ENCODE measurements at regions not wholly inside any gene's neighbourhood (a gene's known extent, or its start where the extent isn't known, plus 50 kb on each side); places are given as distances from the start of the nearest gene placed in this dataset.

DNA sequence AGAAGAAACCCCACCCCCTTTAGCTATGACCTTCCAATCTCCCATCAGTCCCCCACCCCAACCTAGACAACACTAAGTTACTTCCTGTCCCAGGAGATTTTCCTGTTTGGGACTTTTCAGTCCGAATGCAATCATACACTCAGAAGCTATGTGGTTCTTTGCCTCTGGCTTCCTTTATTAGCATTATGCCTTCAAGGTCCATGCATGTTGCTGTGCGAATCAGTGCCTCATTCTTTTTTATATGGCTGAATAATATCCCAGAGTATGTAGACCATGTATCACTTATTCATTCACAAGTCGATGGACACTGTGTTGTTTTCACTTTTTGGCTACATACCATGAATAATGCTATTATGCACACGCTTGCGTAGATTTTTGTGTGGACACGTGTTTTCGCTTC, 292.1 kb upstream of the HDAC4 start:
- H3K79me2 ChIP-seq (ENCODE audit: insufficient read depth, low read length) = no peaks in the 10 kb centered on the region
- no peak overlapping the region for H2AFZ ChIP-seq (ENCODE audit: low read length)
- no peaks in the 10 kb centered on the region for H3K4me1 ChIP-seq (ENCODE audit: insufficient read depth, low read length, severe bottlenecking)
- TF ChIP-seq, protein P1, sequence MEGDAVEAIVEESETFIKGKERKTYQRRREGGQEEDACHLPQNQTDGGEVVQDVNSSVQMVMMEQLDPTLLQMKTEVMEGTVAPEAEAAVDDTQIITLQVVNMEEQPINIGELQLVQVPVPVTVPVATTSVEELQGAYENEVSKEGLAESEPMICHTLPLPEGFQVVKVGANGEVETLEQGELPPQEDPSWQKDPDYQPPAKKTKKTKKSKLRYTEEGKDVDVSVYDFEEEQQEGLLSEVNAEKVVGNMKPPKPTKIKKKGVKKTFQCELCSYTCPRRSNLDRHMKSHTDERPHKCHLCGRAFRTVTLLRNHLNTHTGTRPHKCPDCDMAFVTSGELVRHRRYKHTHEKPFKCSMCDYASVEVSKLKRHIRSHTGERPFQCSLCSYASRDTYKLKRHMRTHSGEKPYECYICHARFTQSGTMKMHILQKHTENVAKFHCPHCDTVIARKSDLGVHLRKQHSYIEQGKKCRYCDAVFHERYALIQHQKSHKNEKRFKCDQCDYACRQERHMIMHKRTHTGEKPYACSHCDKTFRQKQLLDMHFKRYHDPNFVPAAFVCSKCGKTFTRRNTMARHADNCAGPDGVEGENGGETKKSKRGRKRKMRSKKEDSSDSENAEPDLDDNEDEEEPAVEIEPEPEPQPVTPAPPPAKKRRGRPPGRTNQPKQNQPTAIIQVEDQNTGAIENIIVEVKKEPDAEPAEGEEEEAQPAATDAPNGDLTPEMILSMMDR (IDR thresholded peaks at IDR 0.05; ENCODE audit: low read length) = no peak
- TF ChIP-seq EZH2 (IDR thresholded peaks at IDR 0.05; ENCODE audit: borderline replicate concordance, low read length) = no peak
- H3K9me3 ChIP-seq (ENCODE audit: low read length) = no peaks in the 10 kb centered on the region
- no peak overlapping the region for H3K9ac ChIP-seq (ENCODE audit: low read length)
- H3F3A ChIP-seq (ENCODE audit: insufficient read depth, low read length) = no peaks in the 10 kb centered on the region
- no peak overlapping the region for H3K4me3 ChIP-seq (ENCODE audit: low read depth, low read length, poor library complexity, severe bottlenecking)
- no peaks in the 10 kb centered on the region for H3K9me2 ChIP-seq (ENCODE audit: low read depth, low read length)
- H3K27me3 ChIP-seq (ENCODE audit: insufficient read depth, low read length) = no peaks in the 10 kb centered on the region
- no peak overlapping the region for H3K27ac ChIP-seq (ENCODE audit: low read depth, low read length, poor library complexity, severe bottlenecking)
- H3K36me3 ChIP-seq (ENCODE audit: insufficient read depth, low read length) = no peaks in the 10 kb centered on the region
- no peaks in the 10 kb centered on the region for H4K20me1 ChIP-seq (ENCODE audit: insufficient read depth, low read length)
- H3K4me2 ChIP-seq (ENCODE audit: low read length) = no peak overlapping the region

DNA sequence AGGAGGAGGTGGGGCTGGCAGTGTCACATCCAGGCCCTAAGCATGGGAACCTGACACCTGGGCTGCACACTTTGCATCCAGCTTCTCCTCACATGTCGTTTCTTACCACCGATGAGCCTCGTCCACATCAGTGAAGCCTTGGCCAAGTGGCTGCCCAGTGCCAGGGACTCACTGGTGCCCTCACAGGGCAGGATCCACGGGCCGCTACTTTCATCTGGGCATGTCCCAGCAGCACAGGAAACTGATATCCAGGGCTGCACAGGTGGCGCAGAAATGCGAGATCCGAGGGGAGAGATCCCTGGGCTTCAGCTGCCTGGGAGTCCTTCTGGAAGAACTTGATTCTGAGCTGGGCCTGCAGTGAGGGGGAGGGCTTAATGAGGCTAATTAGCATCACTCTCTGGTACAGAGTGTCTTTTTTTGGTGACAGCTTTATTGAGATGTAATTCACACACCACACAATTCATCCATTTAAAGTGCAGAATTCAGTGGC, 291.6 kb upstream of the HDAC4 start:
- Histone ChIP-seq H2AFZ (ENCODE audit: low read length) (no peak overlapping the region), H3F3A (ENCODE audit: insufficient read depth, low read length) (no peaks in the 10 kb centered on the region), H3K4me3 (ENCODE audit: low read depth, low read length, poor library complexity, severe bottlenecking) (no peak overlapping the region), H3K27ac (ENCODE audit: low read depth, low read length, poor library complexity, severe bottlenecking) (no peak overlapping the region), H3K4me1 (ENCODE audit: insufficient read depth, low read length, severe bottlenecking) (no peaks in the 10 kb centered on the region), H3K9me2 (ENCODE audit: low read depth, low read length) (no peaks in the 10 kb centered on the region), H3K9ac (ENCODE audit: low read length) (no peak overlapping the region), H3K79me2 (ENCODE audit: insufficient read depth, low read length) (no peaks in the 10 kb centered on the region), H3K4me2 (ENCODE audit: low read length) (no peak overlapping the region), H3K36me3 (ENCODE audit: insufficient read depth, low read length) (no peaks in the 10 kb centered on the region), H3K27me3 (ENCODE audit: insufficient read depth, low read length) (no peaks in the 10 kb centered on the region), H3K9me3 (ENCODE audit: low read length) (no peaks in the 10 kb centered on the region), H4K20me1 (ENCODE audit: insufficient read depth, low read length) (no peaks in the 10 kb centered on the region)
- no peak for TF ChIP-seq EZH2 (IDR thresholded peaks at IDR 0.05; ENCODE audit: borderline replicate concordance, low read length)
- TF ChIP-seq, protein P1 (IDR thresholded peaks at IDR 0.05; ENCODE audit: low read length) = no peak

DNA sequence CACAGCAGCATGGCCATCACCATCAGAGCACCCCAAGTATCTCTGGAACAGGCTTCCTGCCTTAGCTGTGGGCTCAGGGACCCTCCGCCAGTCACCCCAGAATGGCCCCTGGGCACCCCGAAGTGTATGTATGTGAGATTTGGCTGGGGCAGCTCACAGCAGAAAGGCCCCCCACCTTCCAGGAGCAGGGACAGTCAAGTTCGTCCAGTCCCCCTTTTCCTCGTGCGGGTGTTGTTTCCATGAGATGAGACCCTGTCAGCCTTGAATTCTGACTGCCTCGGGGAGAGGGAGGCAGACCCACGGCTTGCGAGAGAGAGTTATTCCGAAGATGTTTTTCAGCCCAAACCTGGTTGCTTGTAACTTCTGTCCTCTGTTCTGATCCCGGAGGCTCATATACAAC, 290.9 kb upstream of the HDAC4 start:
- Histone ChIP-seq H3K9ac (ENCODE audit: low read length) (no peak overlapping the region), H3K4me2 (ENCODE audit: low read length) (no peak overlapping the region), H3K4me3 (ENCODE audit: low read depth, low read length, poor library complexity, severe bottlenecking) (no peak overlapping the region), H3F3A (ENCODE audit: insufficient read depth, low read length) (no peaks in the 10 kb centered on the region), H3K9me2 (ENCODE audit: low read depth, low read length) (no peaks in the 10 kb centered on the region), H3K4me1 (ENCODE audit: insufficient read depth, low read length, severe bottlenecking) (no peaks in the 10 kb centered on the region), H4K20me1 (ENCODE audit: insufficient read depth, low read length) (no peaks in the 10 kb centered on the region), H3K27me3 (ENCODE audit: insufficient read depth, low read length) (no peaks in the 10 kb centered on the region), H3K36me3 (ENCODE audit: insufficient read depth, low read length) (no peaks in the 10 kb centered on the region), H3K9me3 (ENCODE audit: low read length) (no peaks in the 10 kb centered on the region), H2AFZ (ENCODE audit: low read length) (no peak overlapping the region), H3K27ac (ENCODE audit: low read depth, low read length, poor library complexity, severe bottlenecking) (no peak overlapping the region), H3K79me2 (ENCODE audit: insufficient read depth, low read length) (no peaks in the 10 kb centered on the region)
- TF ChIP-seq EZH2 (IDR thresholded peaks at IDR 0.05; ENCODE audit: borderline replicate concordance, low read length) = no peak
- TF ChIP-seq, protein P1 (IDR thresholded peaks at IDR 0.05; ENCODE audit: low read length) = no peak

Measured in OCI-LY1 (cell line).